OCI-LY1 (cell line): ENCODE measurements at regions not wholly inside any gene's neighbourhood (a gene's known extent, or its start where the extent isn't known, plus 50 kb on each side); places are given as distances from the start of the nearest gene placed in this dataset.

Source experiments
- CTCF ChIP-seq: fragments of 200-600 bp; sonication (generic), shearing (Covaris generic); IDR thresholded peaks from 2 replicates; pipeline ENCODE4 v1.5.1; 2017; ENCODE audit warnings: mild to moderate bottlenecking, antibody characterized with exemption, low read length, moderate library complexity, mixed read lengths
- EZH2 ChIP-seq: fragments of 200-600 bp; sonication (generic), shearing (Covaris generic); IDR thresholded peaks from 2 replicates; pipeline ENCODE4 v1.8.0; 2017; ENCODE audit warnings: borderline replicate concordance, mixed run types, mild to moderate bottlenecking, antibody characterized with exemption, low read length, moderate library complexity, mixed read lengths

- TF ChIP-seq CTCF (no peak), EZH2 (no peak)
Observed at GRCh38 chr5:67350618-67351201, 154.1 kb upstream of the CD180 start.
